ENCODE measurements at regions not wholly inside any gene's neighbourhood (a gene's known extent, or its start where the extent isn't known, plus 50 kb on each side); places are given as distances from the start of the nearest gene placed in this dataset.

DNA sequence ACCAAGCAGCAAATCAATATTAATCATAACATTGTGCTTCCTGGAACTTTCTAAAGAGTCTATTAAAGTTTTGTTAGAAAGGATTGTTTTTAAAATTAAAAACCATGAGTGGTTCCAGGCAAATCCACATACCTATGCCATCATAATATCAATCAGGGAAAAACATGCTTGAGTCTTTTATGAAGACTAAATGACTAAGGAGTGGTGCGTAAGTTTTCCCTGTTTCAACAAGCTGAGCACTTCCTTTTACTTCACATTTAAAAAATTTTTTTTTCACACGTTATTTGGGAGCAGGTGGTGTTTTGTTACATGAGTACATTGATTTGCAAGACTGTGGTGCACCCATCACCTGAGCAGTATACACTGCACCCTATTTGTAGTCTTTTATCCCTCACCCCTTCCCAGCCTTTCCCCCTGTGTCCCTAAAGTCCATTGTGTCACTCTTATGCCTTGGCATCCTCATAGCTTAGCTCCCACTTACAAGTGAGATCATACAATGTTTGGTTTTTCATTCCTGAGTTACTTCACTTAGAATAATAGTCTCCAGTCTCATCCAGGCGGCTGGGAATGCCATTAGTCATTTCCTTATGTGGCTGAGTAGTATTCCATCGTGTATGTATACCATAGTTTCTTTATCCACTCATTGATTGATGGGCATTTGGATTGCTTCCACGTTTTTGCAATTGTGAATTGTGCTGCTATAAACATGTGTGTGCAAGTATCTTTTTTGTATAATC, 1190.3 kb upstream of the RAG2 start:
- TF ChIP-seq, protein P1, sequence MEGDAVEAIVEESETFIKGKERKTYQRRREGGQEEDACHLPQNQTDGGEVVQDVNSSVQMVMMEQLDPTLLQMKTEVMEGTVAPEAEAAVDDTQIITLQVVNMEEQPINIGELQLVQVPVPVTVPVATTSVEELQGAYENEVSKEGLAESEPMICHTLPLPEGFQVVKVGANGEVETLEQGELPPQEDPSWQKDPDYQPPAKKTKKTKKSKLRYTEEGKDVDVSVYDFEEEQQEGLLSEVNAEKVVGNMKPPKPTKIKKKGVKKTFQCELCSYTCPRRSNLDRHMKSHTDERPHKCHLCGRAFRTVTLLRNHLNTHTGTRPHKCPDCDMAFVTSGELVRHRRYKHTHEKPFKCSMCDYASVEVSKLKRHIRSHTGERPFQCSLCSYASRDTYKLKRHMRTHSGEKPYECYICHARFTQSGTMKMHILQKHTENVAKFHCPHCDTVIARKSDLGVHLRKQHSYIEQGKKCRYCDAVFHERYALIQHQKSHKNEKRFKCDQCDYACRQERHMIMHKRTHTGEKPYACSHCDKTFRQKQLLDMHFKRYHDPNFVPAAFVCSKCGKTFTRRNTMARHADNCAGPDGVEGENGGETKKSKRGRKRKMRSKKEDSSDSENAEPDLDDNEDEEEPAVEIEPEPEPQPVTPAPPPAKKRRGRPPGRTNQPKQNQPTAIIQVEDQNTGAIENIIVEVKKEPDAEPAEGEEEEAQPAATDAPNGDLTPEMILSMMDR (IDR thresholded peaks at IDR 0.05) = no peak
- no peak for TF ChIP-seq EP300 (IDR thresholded peaks at IDR 0.05)

All from ovary (tissue), 3 donors.